ENCODE measurements at regions not wholly inside any gene's neighbourhood (a gene's known extent, or its start where the extent isn't known, plus 50 kb on each side); places are given as distances from the start of the nearest gene placed in this dataset.

GRCh38 chr16:59697761-59698160 lies 963.6 kb upstream of the GOT2 start:
- WGBS (ENCODE audit: insufficient coverage, insufficient replicate concordance, low lambda C conversion rate, missing lambda C conversion rate): 6% methylated on average over 1 of the region's 1 CpG
- Histone ChIP-seq H3K27ac (ENCODE audit: control insufficient read depth, insufficient read depth) (no peak overlapping the region), H3K4me3 (no peak overlapping the region), H3K4me1 (ENCODE audit: control insufficient read depth, insufficient read depth, low read length) (no peaks in the 10 kb centered on the region), H3K4me2 (ENCODE audit: control insufficient read depth, insufficient read depth) (no peak overlapping the region), H3K9me3 (replicated peaks; ENCODE audit: control insufficient read depth, insufficient read depth, low read length) (no peaks in the 10 kb centered on the region), H2AFZ (ENCODE audit: control insufficient read depth, low read depth, low read length) (no peak overlapping the region), H4K20me1 (ENCODE audit: control insufficient read depth, insufficient read depth) (no peaks in the 10 kb centered on the region), H3K79me2 (ENCODE audit: control insufficient read depth, insufficient read depth, low read length) (no peaks in the 10 kb centered on the region), H3K27me3 (replicated peaks in 1 of 2; ENCODE audit: control insufficient read depth in 2 of 2, insufficient read depth in 2 of 2, low read length in 1 of 2) (no peaks in the 10 kb centered on the region), H3K9ac (ENCODE audit: control insufficient read depth, insufficient read depth, low read length) (no peak overlapping the region), H3K36me3 (ENCODE audit: control insufficient read depth in 2 of 2, insufficient read depth in 2 of 2, low read length in 1 of 2) (no peaks in the 10 kb centered on the region)
- ChIA-PET POLR2A (no interaction called here), CTCF (no interaction called here), RAD21 (ENCODE audit: unreplicated experiment) (no interaction called here), SMC1A (ENCODE audit: uncharacterized antibody, unreplicated experiment) (no interaction called here)
- FAIRE-seq: no peak
- in situ Hi-C loops (cut with MboI) (no loop called here), intact Hi-C loops (cut with micrococcal nuclease; ENCODE audit: unreplicated experiment) (no loop called here)
- no peak for TF ChIP-seq ZNF274 (IDR thresholded peaks at IDR 0.05; ENCODE audit: insufficient read depth, insufficient read length)
- no peak for TF ChIP-seq SUPT20H (IDR thresholded peaks at IDR 0.05; ENCODE audit: borderline replicate concordance, control insufficient read depth, low read depth, low read length)
- TF ChIP-seq EZH2 (IDR thresholded peaks at IDR 0.05; ENCODE audit: borderline replicate concordance, control insufficient read depth, low read depth, low read length): no peak
- no peak for TF ChIP-seq YBX1 (IDR thresholded peaks at IDR 0.05)
- TF ChIP-seq STAT1 (conservative IDR thresholded peaks at IDR 0.05): no peak
- no peak for TF ChIP-seq ESRRA (IDR thresholded peaks at IDR 0.05; ENCODE audit: low read length)
- no peak for TF ChIP-seq KAT2A (conservative IDR thresholded peaks at IDR 0.05; ENCODE audit: control insufficient read depth, low read depth, low read length)
- TF ChIP-seq POLR2A (IDR thresholded peaks at IDR 0.05; ENCODE audit: low read depth, low read length): no peak
- no peak for TF ChIP-seq FOXM1 (IDR thresholded peaks at IDR 0.05; ENCODE audit: low read depth, low read length)
- no peak for TF ChIP-seq JUND (IDR thresholded peaks at IDR 0.05; ENCODE audit: low read depth, low read length)
- no peak for TF ChIP-seq TAF1 (IDR thresholded peaks at IDR 0.05; ENCODE audit: borderline replicate concordance, low read depth, low read length)
- TF ChIP-seq EGR1 (IDR thresholded peaks at IDR 0.05; ENCODE audit: borderline replicate concordance in 1 of 2, low read depth in 2 of 2, low read length in 2 of 2): no peak
- no peak for TF ChIP-seq ZNF622 (IDR thresholded peaks at IDR 0.05)
- no peak for TF ChIP-seq NFIC (IDR thresholded peaks at IDR 0.05; ENCODE audit: low read depth, low read length)
- TF ChIP-seq WRNIP1 (IDR thresholded peaks at IDR 0.05; ENCODE audit: borderline replicate concordance, low read depth, low read length): no peak
- TF ChIP-seq NR2C2 (IDR thresholded peaks at IDR 0.05; ENCODE audit: borderline replicate concordance, control insufficient read depth, insufficient read length, low read depth): no peak
- TF ChIP-seq MTA2 (IDR thresholded peaks at IDR 0.05; ENCODE audit: low read depth): no peak
- TF ChIP-seq SUZ12 (IDR thresholded peaks at IDR 0.05; ENCODE audit: unreplicated experiment): no peak
- no peak for DNase-seq (ENCODE audit: low read depth, low spot score)
- ATAC-seq: no peak
- BruUV-seq (replicated peaks): no TSS peak
